Fibroblast of upper back skin (primary cell): ENCODE measurements at regions not wholly inside any gene's neighbourhood (a gene's known extent, or its start where the extent isn't known, plus 50 kb on each side); places are given as distances from the start of the nearest gene placed in this dataset.
A peak's percentile ranks its signal among the peaks of the same experiment; 100 is the strongest.

ENCODE experiments used
- DNase-seq: peaks from one replicate; pipeline ENCODE4 v3.0.0-alpha.2; 2013

- DNase-seq, result no peak
Measured at GRCh38 chr10:78164702-78165101, 131.0 kb downstream of the RPS24 start.

DNA sequence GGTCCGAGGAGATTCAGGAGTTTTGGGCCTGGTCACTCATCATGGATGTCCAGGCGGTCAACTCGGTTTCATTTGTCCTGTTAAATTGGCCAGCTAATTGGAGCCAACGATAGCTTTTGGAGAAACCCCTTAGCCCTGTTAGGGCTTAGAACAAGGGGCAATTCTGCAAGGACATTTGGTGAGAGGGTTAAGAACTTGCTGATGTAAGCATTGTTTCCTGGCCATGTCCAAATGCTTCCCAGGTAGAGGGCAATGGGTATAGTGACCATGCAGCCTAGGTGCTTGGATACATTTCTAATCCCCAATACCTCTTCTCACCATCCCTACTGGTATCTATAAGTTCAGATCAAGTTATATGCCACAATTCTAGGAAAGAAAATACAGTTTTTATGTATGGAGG, 131.5 kb downstream of the RPS24 start:
- DNase-seq, result no peak

- no peak for DNase-seq
Measured at GRCh38 chr10:78165617-78166016, 132.0 kb downstream of the RPS24 start.

- DNase-seq, result no peak
Measured at GRCh38 chr10:78166261-78166660, 132.6 kb downstream of the RPS24 start.

DNA sequence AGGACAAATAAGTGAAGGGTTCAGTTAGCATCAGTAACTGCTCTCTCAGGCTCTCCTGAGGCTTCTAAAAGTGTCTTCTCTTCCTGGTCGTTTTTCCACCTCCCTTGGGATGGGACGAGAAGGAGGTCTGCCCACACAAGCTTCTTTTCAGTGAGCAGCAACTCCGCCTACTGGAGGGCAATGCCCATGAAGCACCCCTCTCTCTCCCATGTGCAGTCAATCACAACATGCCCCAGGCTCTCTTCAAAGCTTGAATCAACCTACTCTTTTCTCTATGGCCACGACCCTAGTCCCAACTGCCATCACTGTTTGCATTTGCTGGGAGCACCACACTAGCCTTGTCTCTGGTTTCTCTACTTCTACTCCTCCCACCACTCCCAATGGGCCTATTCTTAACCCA, 135.6 kb downstream of the RPS24 start:
- no peak for DNase-seq

- DNase-seq, result peak; percentile 36
Measured at GRCh38 chr10:78170026-78170475, 136.4 kb downstream of the RPS24 start.

DNA sequence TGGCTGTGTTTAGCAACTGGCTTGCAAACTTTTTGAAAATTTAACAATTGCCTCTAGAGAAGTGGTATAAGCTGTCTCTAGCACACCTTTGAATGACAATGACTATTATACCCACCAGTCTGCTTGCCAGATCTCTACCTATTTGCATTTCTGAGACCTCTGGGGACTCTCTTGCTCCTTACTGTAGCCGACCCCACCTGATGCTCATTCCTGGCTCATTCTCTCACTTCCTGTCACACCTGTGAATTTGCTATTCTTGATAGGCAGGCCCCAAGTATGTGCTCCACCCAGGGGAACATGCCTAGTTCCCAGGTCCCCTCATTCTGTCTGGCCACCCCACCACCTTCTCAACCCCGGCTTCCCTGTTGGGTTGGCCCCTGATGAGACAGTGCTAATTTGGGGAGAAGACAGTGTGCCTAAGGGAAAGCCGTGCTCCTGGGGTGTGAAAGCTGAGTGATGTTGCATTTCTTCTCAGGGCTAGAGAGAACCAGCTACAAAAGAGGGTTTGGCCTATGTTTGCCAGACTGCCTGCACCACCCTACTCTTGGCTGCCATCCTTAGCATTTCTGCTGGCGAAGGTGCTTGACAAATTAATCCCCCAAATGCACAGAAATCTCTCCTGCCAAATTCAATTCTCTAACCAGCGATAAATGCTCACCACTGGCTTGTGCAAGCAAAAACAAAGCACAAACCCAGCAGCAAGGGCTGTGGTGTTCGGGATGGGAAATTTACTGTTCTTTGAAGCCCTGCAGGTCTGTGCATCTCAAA, 138.2 kb downstream of the RPS24 start:
- no peak for DNase-seq

- DNase-seq, result no peak
Measured at GRCh38 chr10:78173360-78174015, 139.8 kb downstream of the RPS24 start.

DNA sequence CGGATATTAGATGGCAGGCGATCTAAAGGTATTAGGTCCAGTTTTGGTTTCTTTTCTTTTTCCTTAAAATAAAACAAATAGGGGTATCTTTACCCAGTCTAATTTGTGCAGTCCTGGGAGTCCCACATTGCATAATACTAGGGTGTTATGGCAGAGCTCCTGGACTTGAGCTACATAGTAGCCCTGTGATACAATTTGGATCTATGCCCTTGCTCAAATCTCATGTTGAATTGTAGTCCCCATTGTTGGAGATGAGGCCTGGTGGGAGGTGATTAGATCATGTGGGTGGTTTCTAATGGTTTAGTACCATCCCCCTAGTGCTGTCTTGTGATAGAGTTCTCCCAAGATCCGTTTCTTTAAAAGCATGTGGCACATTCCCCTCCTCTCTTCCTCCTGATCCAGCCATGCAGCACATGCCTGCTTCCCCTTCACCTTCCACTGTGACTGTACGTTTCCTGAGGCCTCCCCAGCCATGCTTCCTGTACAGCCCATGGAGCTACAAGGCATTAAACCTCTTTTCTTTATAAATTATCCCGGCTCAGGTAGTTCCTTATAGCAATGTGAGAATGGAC, 141.9 kb downstream of the RPS24 start:
- DNase-seq, result no peak

- DNase-seq, result no peak
Measured at GRCh38 chr10:78176320-78177317, 143.0 kb downstream of the RPS24 start.

DNA sequence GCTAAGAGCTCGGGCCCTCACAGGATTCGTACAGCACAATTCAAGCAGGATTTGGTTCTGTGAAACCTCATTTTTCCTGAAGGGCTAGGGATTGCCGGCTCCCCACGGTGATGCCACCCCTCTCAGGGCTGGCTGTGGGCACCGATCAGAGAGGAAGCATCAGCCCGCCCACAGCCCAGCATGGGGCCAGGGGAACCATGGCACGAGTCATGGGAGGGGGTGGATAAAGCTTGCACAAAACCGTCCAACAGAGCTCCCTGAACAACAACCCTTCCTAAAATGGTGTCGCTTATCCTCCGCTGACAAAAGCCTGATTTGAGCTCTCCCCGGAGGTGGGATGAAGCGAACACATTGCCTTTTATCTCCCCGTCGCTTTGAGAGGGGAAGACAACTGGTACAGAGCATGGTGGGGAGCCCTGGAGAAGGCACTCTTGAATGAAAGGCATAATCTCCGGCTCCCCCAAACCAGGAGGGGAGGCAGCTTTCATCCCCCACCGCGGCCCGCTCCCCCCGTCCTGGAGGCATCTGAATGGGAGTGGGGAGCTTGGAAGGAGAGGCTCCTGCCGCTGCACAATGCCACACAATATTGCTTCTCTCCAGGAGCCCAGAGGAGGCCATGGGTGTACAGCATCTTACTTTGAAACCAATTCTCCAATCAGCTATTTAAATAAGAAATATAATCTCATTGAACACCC, 144.0 kb downstream of the RPS24 start:
- DNase-seq, result no peak

- DNase-seq, result no peak
Measured at GRCh38 chr10:78178397-78178796, 144.7 kb downstream of the RPS24 start.

- DNase-seq, result peak; percentile 45
Measured at GRCh38 chr10:78178940-78179339, 145.3 kb downstream of the RPS24 start.

GRCh38 chr10:78179886-78180705, 146.4 kb downstream of the RPS24 start:
- DNase-seq, result no peak

GRCh38 chr10:78181381-78182055, 147.9 kb downstream of the RPS24 start:
- DNase-seq, result no peak

DNA sequence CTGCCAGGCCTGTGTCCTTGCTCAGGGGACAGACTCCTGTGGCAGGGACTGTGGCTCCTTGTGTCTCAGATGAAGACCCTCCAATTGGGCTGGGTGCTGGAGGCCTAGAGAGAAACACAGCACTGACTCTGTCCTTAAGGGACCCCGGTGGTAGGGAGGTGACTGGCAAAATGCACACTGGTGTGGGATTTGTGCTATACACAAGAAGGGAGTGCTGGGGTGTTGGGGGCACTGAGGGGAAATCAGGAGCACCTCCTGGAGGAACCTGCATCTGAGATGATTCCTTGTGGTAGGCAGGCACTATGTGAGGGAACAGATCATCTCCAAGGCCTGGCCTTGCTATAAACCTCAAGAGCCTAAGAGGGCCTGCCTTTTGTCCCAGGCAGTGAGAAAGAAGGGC, 149.2 kb downstream of the RPS24 start:
- DNase-seq, result no peak

DNA sequence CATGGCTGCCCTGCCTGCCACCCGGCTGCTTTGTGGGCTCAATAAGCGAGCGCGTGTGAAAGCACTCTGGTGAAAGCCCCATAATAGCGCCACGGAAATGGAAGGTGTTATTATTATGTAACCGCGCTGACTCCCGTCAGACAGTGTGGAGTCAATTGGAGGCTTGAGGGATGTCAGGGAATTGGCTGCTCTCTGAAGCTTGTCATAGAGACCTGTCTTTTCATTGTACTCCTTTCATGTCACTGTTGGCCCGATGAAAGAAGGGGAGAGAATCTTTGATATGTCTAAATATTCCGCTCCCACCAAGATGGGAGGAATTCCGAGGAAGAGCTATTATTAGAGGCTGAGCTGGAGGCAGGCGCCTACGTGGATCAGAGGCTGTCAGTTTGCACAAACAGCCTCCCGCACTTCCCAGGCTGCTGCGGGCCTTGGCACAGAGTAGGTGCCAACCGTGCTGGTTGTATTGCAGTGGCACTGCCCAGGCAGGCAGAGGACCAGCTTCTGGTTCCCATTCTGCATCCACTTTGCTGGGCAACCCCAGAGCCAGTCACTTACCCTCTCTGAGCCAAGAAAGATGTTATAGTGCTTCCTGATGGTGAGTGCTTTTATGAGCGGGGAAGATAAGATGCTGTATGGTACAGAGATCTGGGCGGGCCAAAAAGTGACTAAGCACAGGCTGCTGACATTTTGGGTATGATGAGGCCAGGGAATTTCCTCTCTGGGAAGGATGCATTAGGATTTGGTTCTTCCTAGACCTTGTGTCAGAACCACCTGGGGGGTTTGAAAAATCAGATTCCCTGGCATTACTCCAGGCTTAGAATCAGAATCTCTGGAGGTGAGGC, 151.4 kb downstream of the RPS24 start:
- DNase-seq, result no peak

GRCh38 chr10:78185693-78186055, 152.0 kb downstream of the RPS24 start:
- DNase-seq, result no peak

DNA sequence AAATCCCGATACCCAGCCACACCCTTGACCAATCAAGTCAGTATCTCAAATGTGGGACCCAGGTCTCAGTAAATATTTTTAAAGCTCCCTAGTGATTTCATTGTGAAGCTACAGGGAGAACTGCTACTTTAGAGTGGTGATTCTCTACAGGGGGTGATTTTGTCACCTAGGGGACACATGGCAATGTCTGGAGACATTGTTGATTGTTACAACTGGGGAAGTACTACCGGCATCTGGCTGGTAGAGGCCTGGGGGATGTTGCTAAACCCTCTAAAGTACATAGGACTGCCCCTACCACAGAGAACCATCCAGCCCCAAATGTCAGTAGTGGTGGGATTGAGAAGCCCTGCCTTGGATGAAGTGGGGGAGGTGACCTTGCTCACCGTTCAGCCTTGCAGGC, 152.9 kb downstream of the RPS24 start:
- no peak for DNase-seq

- DNase-seq, result no peak
Measured at GRCh38 chr10:78187371-78187770, 153.7 kb downstream of the RPS24 start.
